Parathyroid adenoma (tissue), 2 donors: ENCODE measurements at regions not wholly inside any gene's neighbourhood (a gene's known extent, or its start where the extent isn't known, plus 50 kb on each side); places are given as distances from the start of the nearest gene placed in this dataset.
A peak's percentile ranks its signal among the peaks of the same experiment; 100 is the strongest.

ENCODE experiments used
- H2AFZ ChIP-seq: fragments of 300-600 bp; sonication (generic); one replicate; pipeline ENCODE4 v1.7.0; 2017; ENCODE audit warnings: antibody characterized with exemption, mild to moderate bottlenecking
- H3K27ac ChIP-seq: fragments of 300-600 bp; sonication (generic); one replicate; pipeline ENCODE4 v1.7.0; 2017
- H3K27me3 ChIP-seq: fragments of 300-600 bp; sonication (generic); one replicate; pipeline ENCODE4 v1.7.0; 2017; ENCODE audit warnings: low read length; ENCODE audit not compliant: control insufficient read depth, insufficient read depth
- H3K36me3 ChIP-seq: fragments of 300-600 bp; sonication (generic); one replicate; pipeline ENCODE4 v1.7.0; 2017; ENCODE audit warnings: low read length; ENCODE audit not compliant: control insufficient read depth, insufficient read depth
- H3K4me1 ChIP-seq: fragments of 300-600 bp; sonication (generic); one replicate; pipeline ENCODE4 v1.7.0; 2017; ENCODE audit warnings: control low read depth
- H3K4me2 ChIP-seq: fragments of 300-600 bp; sonication (generic); one replicate; pipeline ENCODE4 v1.7.0; 2017; ENCODE audit warnings: low read length
- H3K4me3 ChIP-seq: fragments of 300-600 bp; sonication (generic); one replicate; pipeline ENCODE4 v1.7.0; 2017; ENCODE audit warnings: low read depth, low read length
- H3K79me2 ChIP-seq: fragments of 300-600 bp; sonication (generic); one replicate; pipeline ENCODE4 v1.7.0; 2017; ENCODE audit warnings: control low read depth
- H3K9ac ChIP-seq: fragments of 300-600 bp; sonication (generic); one replicate; pipeline ENCODE4 v1.7.0; 2017; ENCODE audit warnings: mild to moderate bottlenecking
- H3K9me3 ChIP-seq: fragments of 300-600 bp; sonication (generic); one replicate; pipeline ENCODE4 v1.7.0; 2017; ENCODE audit warnings: low read length; ENCODE audit not compliant: control insufficient read depth
- TF ChIP-seq, protein P1 (sequence below): fragments of 300-600 bp; sonication (generic); IDR thresholded peaks from one replicate; pipeline ENCODE4 v1.7.0; 2017; ENCODE audit warnings: antibody characterized with exemption, mild to moderate bottlenecking
- donor health status: primary hyperparathyroidism.

DNA sequence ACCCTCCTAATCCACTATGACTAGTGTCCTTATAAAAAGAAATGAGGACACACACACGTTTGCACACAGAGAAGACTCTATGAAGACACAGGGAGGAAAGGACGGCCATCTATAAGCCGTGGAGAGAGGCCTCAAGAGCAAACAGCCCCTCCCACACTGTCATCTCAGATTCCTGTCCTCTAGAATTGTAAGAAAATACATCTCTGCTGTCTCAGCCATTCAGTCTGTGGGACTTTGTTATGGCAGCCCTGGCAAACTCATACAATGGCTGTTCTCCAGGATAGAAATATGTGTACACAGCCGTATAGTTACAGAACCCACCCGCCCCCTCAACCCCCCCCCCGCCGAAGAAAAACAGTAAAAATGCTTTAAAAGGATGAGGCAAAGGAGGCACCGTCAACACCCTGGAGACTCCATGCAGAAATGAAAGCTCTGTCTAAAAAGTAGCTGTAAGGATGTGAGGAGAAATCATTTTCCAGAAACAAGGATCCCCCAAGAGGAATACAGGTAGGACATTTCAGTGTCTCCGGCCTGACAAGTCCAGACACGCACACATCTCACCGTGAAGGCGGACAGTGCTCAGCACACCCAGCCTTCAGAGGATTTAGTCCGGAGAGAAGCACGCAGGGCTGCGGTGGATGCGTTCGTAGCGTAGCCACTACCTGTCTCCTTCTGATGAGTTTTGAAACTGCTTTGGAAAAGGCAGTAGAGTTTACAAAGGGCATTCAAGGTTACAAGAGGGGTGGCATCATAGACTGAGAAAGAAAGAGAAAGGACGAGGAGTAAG is 110.8 kb upstream of the ERCC6L2 start:
- Histone ChIP-seq H3K9ac (no peak overlapping the region), H3K36me3 (no peaks in the 10 kb centered on the region), H3K27me3 (no peaks in the 10 kb centered on the region), H3K4me2 (peak overlapping the region; percentile 71), H3K27ac (no peak overlapping the region), H3K4me3 (no peak overlapping the region), H3K79me2 (no peaks in the 10 kb centered on the region), H3K9me3 (no peaks in the 10 kb centered on the region), H2AFZ (peak overlapping the region; percentile 72), H3K4me1 (no peaks in the 10 kb centered on the region)
- TF ChIP-seq, protein P1, sequence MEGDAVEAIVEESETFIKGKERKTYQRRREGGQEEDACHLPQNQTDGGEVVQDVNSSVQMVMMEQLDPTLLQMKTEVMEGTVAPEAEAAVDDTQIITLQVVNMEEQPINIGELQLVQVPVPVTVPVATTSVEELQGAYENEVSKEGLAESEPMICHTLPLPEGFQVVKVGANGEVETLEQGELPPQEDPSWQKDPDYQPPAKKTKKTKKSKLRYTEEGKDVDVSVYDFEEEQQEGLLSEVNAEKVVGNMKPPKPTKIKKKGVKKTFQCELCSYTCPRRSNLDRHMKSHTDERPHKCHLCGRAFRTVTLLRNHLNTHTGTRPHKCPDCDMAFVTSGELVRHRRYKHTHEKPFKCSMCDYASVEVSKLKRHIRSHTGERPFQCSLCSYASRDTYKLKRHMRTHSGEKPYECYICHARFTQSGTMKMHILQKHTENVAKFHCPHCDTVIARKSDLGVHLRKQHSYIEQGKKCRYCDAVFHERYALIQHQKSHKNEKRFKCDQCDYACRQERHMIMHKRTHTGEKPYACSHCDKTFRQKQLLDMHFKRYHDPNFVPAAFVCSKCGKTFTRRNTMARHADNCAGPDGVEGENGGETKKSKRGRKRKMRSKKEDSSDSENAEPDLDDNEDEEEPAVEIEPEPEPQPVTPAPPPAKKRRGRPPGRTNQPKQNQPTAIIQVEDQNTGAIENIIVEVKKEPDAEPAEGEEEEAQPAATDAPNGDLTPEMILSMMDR: no peak

DNA sequence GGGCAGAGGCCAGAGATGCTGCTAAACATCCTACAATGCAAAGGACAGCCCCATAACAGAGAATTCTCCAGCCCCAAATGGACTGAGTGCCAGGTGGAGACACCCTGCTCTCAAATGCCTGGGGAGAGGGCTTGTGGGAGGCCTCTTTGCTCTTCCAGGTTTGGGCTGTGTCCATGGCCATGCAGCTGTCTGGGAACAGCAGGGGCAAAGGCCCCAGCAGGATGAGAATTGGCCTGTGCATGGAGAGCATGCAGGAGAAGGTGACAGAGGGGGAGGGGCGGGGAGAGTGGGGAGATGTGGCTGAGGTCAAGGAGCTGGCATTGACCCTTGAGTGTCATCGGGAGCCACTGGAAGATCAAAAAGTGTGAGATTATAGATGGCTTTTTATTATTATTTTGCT is 111.5 kb upstream of the ERCC6L2 start:
- no peak overlapping the region for H3K9ac ChIP-seq
- no peak overlapping the region for H3K4me3 ChIP-seq
- no peak overlapping the region for H3K4me2 ChIP-seq
- no peaks in the 10 kb centered on the region for H3K27me3 ChIP-seq
- H3K27ac ChIP-seq: no peak overlapping the region
- H3K79me2 ChIP-seq: no peaks in the 10 kb centered on the region
- H3K9me3 ChIP-seq: no peaks in the 10 kb centered on the region
- H3K36me3 ChIP-seq: no peaks in the 10 kb centered on the region
- TF ChIP-seq, protein P1: no peak
- peak overlapping the region; percentile 41 for H2AFZ ChIP-seq
- no peaks in the 10 kb centered on the region for H3K4me1 ChIP-seq

DNA sequence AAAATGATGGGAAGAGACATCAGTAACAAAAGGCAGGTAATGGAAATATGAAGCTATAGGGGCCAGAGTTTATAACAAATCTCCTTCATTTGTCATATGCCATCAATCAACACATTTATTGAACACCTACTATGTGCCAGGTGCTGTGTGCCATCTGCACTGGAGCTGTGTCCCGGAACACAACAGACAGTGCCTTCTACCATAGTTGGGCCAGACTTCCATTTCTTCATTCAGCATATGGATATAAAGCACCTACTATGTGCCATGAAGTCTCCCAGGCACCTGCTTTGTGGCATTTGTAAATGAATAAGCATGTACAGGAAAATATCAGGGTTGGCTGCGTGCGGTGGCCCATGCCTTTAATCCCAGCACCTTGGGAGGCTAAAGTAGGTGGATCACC is 112.5 kb upstream of the ERCC6L2 start:
- H3K27ac ChIP-seq: no peak overlapping the region
- H3K4me1 ChIP-seq: no peaks in the 10 kb centered on the region
- H3K9me3 ChIP-seq: no peaks in the 10 kb centered on the region
- no peak overlapping the region for H3K4me2 ChIP-seq
- H3K79me2 ChIP-seq: no peaks in the 10 kb centered on the region
- H3K4me3 ChIP-seq: no peak overlapping the region
- H2AFZ ChIP-seq: no peak overlapping the region
- no peaks in the 10 kb centered on the region for H3K36me3 ChIP-seq
- TF ChIP-seq, protein P1: no peak
- H3K27me3 ChIP-seq: no peaks in the 10 kb centered on the region
- H3K9ac ChIP-seq: no peak overlapping the region

DNA sequence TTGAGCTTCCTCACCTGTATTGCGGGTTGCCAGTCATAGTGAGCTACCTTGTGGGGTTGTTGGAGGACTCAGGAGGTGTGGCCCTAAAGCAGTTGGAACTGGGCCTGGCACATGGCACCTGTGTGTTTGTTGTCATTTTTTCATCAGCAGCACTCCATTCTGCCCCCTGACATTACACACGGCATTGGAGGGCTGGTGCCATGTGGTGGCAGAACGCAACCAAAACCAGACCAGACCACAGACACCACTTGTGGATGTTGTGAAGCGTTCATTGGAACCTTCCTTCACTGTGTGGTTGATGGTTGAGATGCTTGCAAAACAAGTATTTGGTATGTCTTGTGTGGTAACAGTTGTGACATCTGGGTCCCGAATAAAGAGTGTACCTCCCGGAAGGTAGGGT is 113.2 kb upstream of the ERCC6L2 start:
- Histone ChIP-seq H3K27ac (no peak overlapping the region), H3K4me3 (no peak overlapping the region), H3K4me2 (no peak overlapping the region), H2AFZ (no peak overlapping the region), H3K9me3 (no peaks in the 10 kb centered on the region), H3K4me1 (no peaks in the 10 kb centered on the region), H3K79me2 (no peaks in the 10 kb centered on the region), H3K9ac (no peak overlapping the region), H3K36me3 (no peaks in the 10 kb centered on the region), H3K27me3 (no peaks in the 10 kb centered on the region)
- TF ChIP-seq, protein P1: no peak

DNA sequence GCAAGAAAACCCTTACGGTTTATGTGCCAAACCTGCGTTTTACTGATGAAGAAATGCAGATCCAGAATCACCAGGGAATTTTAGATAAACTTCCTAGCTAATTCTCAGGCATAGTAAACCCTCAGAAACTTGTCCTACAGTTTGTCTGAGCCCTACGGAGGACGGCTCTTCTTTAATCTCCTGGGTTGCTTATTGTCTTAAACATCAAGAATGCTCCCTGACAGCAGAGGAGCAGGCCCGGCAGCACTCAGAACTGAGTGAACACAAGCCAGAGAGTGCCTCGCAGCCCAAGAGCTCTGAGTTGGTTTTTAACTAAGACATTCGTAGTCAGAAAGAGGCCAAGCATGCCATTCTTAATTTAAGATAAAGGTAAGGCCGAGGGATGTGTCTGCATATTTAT is 114.7 kb upstream of the ERCC6L2 start:
- Histone ChIP-seq H3K27me3 (no peaks in the 10 kb centered on the region), H3K9me3 (no peaks in the 10 kb centered on the region), H3K4me2 (no peak overlapping the region), H3K4me3 (no peak overlapping the region), H3K79me2 (no peaks in the 10 kb centered on the region), H3K9ac (no peak overlapping the region), H3K27ac (no peak overlapping the region), H3K4me1 (no peaks in the 10 kb centered on the region), H2AFZ (no peak overlapping the region), H3K36me3 (no peaks in the 10 kb centered on the region)
- TF ChIP-seq, protein P1: no peak
